ENCODE measurements at regions not wholly inside any gene's neighbourhood (a gene's known extent, or its start where the extent isn't known, plus 50 kb on each side); places are given as distances from the start of the nearest gene placed in this dataset.

DNA sequence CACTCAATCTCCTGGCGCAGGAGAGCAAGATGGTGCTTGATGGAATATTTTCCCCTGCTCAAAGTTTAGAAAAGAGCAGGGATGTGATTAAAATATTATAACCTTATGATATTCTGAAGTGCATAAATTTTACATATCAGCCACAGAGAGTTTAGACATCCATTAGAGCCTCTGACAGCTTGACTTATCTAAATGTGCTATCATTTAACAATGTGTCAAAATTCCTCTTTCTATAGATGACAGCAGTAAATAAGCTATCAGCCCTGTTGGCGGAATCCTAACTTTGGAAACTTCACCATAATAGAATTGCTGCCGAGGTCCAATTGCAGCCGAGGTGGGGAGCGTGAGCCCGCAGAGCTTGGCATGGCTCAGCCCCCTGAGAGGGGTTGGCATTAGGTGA is 117.7 kb upstream of the MYL2 start:
- TF ChIP-seq EP300 (conservative IDR thresholded peaks at IDR 0.05; ENCODE audit: poor library complexity, severe bottlenecking) (peak; percentile 88), CTCF (IDR thresholded peaks at IDR 0.05; ENCODE audit: poor library complexity, severe bottlenecking) (no peak), TAF1 (IDR thresholded peaks at IDR 0.05; ENCODE audit: low read depth) (no peak)
